H9 (cell line): ENCODE measurements at regions not wholly inside any gene's neighbourhood (a gene's known extent, or its start where the extent isn't known, plus 50 kb on each side); places are given as distances from the start of the nearest gene placed in this dataset.

Experiments
- DNase-seq: peaks from one replicate; pipeline ENCODE4 v3.0.0-alpha.2; 2017
- H2AFZ ChIP-seq: one replicate; pipeline ENCODE4 v1.6.1; 2013; ENCODE audit warnings: mild to moderate bottlenecking, low read length, control low read depth, moderate library complexity
- H2AK5ac ChIP-seq: 2 replicates; pipeline ENCODE4 v1.6.1; 2013; ENCODE audit warnings: low read length, control low read depth, mixed read lengths; ENCODE audit not compliant: insufficient read length
- H2BK120ac ChIP-seq: one replicate; pipeline ENCODE4 v1.6.1; 2013; ENCODE audit warnings: low read depth, mild to moderate bottlenecking, low read length, control low read depth, inconsistent platforms; ENCODE audit not compliant: poor library complexity, severe bottlenecking
- H2BK12ac ChIP-seq: 2 replicates; pipeline ENCODE4 v1.6.1; 2013; ENCODE audit warnings: low read length, control low read depth, mixed read lengths, low read depth; ENCODE audit not compliant: insufficient read length
- H2BK15ac ChIP-seq: 2 replicates; pipeline ENCODE4 v1.6.1; 2013; ENCODE audit warnings: low read depth, low read length, control low read depth
- H2BK20ac ChIP-seq: one replicate; pipeline ENCODE4 v1.6.1; 2013; ENCODE audit warnings: low read depth, mild to moderate bottlenecking, low read length, control low read depth, inconsistent platforms; ENCODE audit not compliant: poor library complexity, severe bottlenecking
- H2BK5ac ChIP-seq: 2 replicates; pipeline ENCODE4 v1.6.1; 2013; ENCODE audit warnings: low read length, control low read depth, mixed read lengths; ENCODE audit not compliant: insufficient read length
- H3K14ac ChIP-seq: 2 replicates; pipeline ENCODE4 v1.6.1; 2013; ENCODE audit warnings: low read length, control low read depth; ENCODE audit not compliant: insufficient read depth
- H3K18ac ChIP-seq: 2 replicates; pipeline ENCODE4 v1.6.1; 2013; ENCODE audit warnings: low read depth, mild to moderate bottlenecking, mixed read lengths, low read length, control low read depth; ENCODE audit not compliant: insufficient read length
- H3K23ac ChIP-seq: 2 replicates; pipeline ENCODE4 v1.6.1; 2013; ENCODE audit warnings: low read length, control low read depth, mixed read lengths, low read depth; ENCODE audit not compliant: insufficient read length
- H3K23me2 ChIP-seq: 2 replicates; pipeline ENCODE4 v1.6.1; 2013; ENCODE audit warnings: low read depth, mild to moderate bottlenecking, mixed read lengths, low read length, control low read depth; ENCODE audit not compliant: insufficient read length, poor library complexity, severe bottlenecking
- H3K27ac ChIP-seq: 2 replicates; pipeline ENCODE4 v1.5.1; 2013; ENCODE audit warnings: low read length, control low read depth, mixed read lengths, low read depth; ENCODE audit not compliant: insufficient read length
- H3K27me3 ChIP-seq: 2 replicates; pipeline ENCODE4 v1.6.1; 2013; ENCODE audit warnings: low read length, control low read depth, inconsistent platforms; ENCODE audit not compliant: insufficient read depth
- H3K4ac ChIP-seq: 2 replicates; pipeline ENCODE4 v1.6.1; 2013; ENCODE audit warnings: low read depth, mild to moderate bottlenecking, control low read depth, inconsistent platforms, low read length, moderate library complexity
- H3K4me1 ChIP-seq: 2 replicates; pipeline ENCODE4 v1.6.1; 2013; ENCODE audit warnings: low read length, control low read depth, inconsistent platforms; ENCODE audit not compliant: insufficient read depth
- H3K4me2 ChIP-seq: 2 replicates; pipeline ENCODE4 v1.6.1; 2013; ENCODE audit warnings: low read length, control low read depth, mixed read lengths; ENCODE audit not compliant: insufficient read length, insufficient read depth
- H3K56ac ChIP-seq: 2 replicates; pipeline ENCODE4 v1.6.1; 2013; ENCODE audit warnings: low read depth, mild to moderate bottlenecking, mixed read lengths, low read length, control low read depth; ENCODE audit not compliant: insufficient read length
- H3K79me1 ChIP-seq: 2 replicates; pipeline ENCODE4 v1.6.1; 2013; ENCODE audit warnings: low read depth, mild to moderate bottlenecking, moderate library complexity, low read length, control low read depth, inconsistent platforms; ENCODE audit not compliant: insufficient read depth, poor library complexity, severe bottlenecking
- H3K79me2 ChIP-seq: 2 replicates; pipeline ENCODE4 v1.6.1; 2013; ENCODE audit warnings: low read length, control low read depth, inconsistent platforms; ENCODE audit not compliant: insufficient read depth
- H3K9ac ChIP-seq: 2 replicates; pipeline ENCODE4 v1.6.1; 2013; ENCODE audit warnings: low read length, control low read depth, mixed read lengths; ENCODE audit not compliant: insufficient read length; ENCODE audit errors: extremely low read depth
- H3K9me3 ChIP-seq: one replicate; pipeline ENCODE4 v1.6.1; 2013; ENCODE audit warnings: low read depth, low read length, inconsistent platforms; ENCODE audit not compliant: control insufficient read depth
- H3T11ph ChIP-seq: one replicate; pipeline ENCODE4 v1.6.1; 2013; ENCODE audit warnings: mild to moderate bottlenecking, low read length, control low read depth, inconsistent platforms
- H4K20me1 ChIP-seq: one replicate; pipeline ENCODE4 v1.6.1; 2013; ENCODE audit not compliant: control insufficient read depth, insufficient read length, insufficient read depth
- H4K5ac ChIP-seq: 2 replicates; pipeline ENCODE4 v1.6.1; 2013; ENCODE audit warnings: low read depth, mild to moderate bottlenecking, mixed read lengths, low read length, control low read depth; ENCODE audit not compliant: insufficient read length
- H4K8ac ChIP-seq: replicated peaks from 2 replicates; pipeline ENCODE4 v1.6.1; 2013; ENCODE audit warnings: low read length, control low read depth, mixed read lengths, low read depth; ENCODE audit not compliant: insufficient read length
- H4K91ac ChIP-seq: 2 replicates; pipeline ENCODE4 v1.6.1; 2013; ENCODE audit warnings: low read depth, mild to moderate bottlenecking, moderate library complexity, mixed read lengths, low read length, control low read depth; ENCODE audit not compliant: insufficient read length
- H3K27ac Mint-ChIP-seq, 3 experiments: 2 replicates in 2 of 3; 3 replicates in 1 of 3; pipeline ENCODE4 v1.8.0; 2020 to 2021; ENCODE audit warnings: mixed read lengths in 3 of 3, mild to moderate bottlenecking in 1 of 3, moderate library complexity in 1 of 3
- H3K27me3 Mint-ChIP-seq: 2 replicates; pipeline ENCODE4 v1.8.0; 2021; ENCODE audit warnings: low read depth, mild to moderate bottlenecking, moderate library complexity, mixed read lengths
- H3K36me3 Mint-ChIP-seq, 3 experiments: 2 replicates in 2 of 3; 3 replicates in 1 of 3; pipeline ENCODE4 v1.8.0; 2020 to 2021; ENCODE audit warnings: low read depth in 3 of 3, mixed read lengths in 3 of 3; ENCODE audit not compliant: insufficient read depth in 1 of 3
- H3K4me1 Mint-ChIP-seq, 2 experiments: 2 replicates each; pipeline ENCODE4 v1.8.0; 2020; ENCODE audit warnings: mixed read lengths in 2 of 2
- H3K4me3 Mint-ChIP-seq, 2 experiments: 2 replicates in 1 of 2; 3 replicates in 1 of 2; pipeline ENCODE4 v1.8.0; 2020 to 2021; ENCODE audit warnings: mild to moderate bottlenecking in 2 of 2, mixed read lengths in 2 of 2, moderate library complexity in 1 of 2
- H3K9me3 Mint-ChIP-seq, 2 experiments: 2 replicates in 1 of 2; 3 replicates in 1 of 2; pipeline ENCODE4 v1.8.0; 2020; ENCODE audit warnings: mild to moderate bottlenecking in 2 of 2, mixed read lengths in 2 of 2, moderate library complexity in 1 of 2
- CTCF ChIP-seq: fragments of 200-600 bp; sonication (generic); conservative IDR thresholded peaks from 3 replicates; pipeline ENCODE4 v1.8.0; 2021; ENCODE audit warnings: antibody characterized with exemption, mild to moderate bottlenecking
- WGBS: extraction: QIAGEN DNeasy Blood & Tissue Kit; methylation state at CpG from one replicate; pipeline ENCODE4 v1.1.7; 2013; ENCODE audit warnings: missing lambda C conversion rate, low lambda C conversion rate, mixed read lengths; ENCODE audit not compliant: insufficient read length; ENCODE audit errors: extremely low coverage; 5-methylcytosine and 5-hydroxymethylcytosine counted together

GRCh38 chr5:175378444-175379028 is 65.4 kb downstream of the DRD1 start:
- Histone ChIP-seq H3K56ac (no peak overlapping the region), H2BK5ac (no peak overlapping the region), H3K9ac (no peak overlapping the region), H3K4ac (no peak overlapping the region), H4K20me1 (no peaks in the 10 kb centered on the region), H3K4me2 (no peak overlapping the region), H3K27me3 (no peaks in the 10 kb centered on the region), H4K8ac (no peak overlapping the region), H3K23ac (no peak overlapping the region), H3T11ph (no peak overlapping the region), H3K9me3 (no peaks in the 10 kb centered on the region), H2AFZ (no peak overlapping the region), H4K5ac (no peak overlapping the region), H2BK15ac (no peak overlapping the region), H3K4me1 (no peaks in the 10 kb centered on the region; the same call in 1 of the 2 replicates), H3K14ac (no peak overlapping the region), H2AK5ac (no peak overlapping the region), H2BK20ac (no peak overlapping the region), H2BK12ac (no peak overlapping the region), H3K23me2 (no peaks in the 10 kb centered on the region), H2BK120ac (no peak overlapping the region), H3K79me1 (no peaks in the 10 kb centered on the region), H3K18ac (no peak overlapping the region), H3K27ac (no peak overlapping the region), H4K91ac (no peak overlapping the region), H3K79me2 (no peaks in the 10 kb centered on the region)
- no peak for DNase-seq
- no peaks in the 10 kb centered on the region; a peak in 1 of 7 replicates for H3K36me3 Mint-ChIP-seq
- whole genome bisulfite sequencing, result no CpG with 5 or more reads among the region's 5 CpGs
- H3K27me3 Mint-ChIP-seq, result no peaks in the 10 kb centered on the region; the same call in 1 of the 2 replicates
- no peak for TF ChIP-seq CTCF
- H3K4me1 Mint-ChIP-seq, result peaks cover 4% of the 10 kb centered on the region in 2 experiments
- no peak overlapping the region for H3K27ac Mint-ChIP-seq
- no peak overlapping the region for H3K4me3 Mint-ChIP-seq
- no peaks in the 10 kb centered on the region; a peak in 1 of 5 replicates for H3K9me3 Mint-ChIP-seq
